CD8-positive, alpha-beta memory T cell (primary cell): ENCODE measurements at regions not wholly inside any gene's neighbourhood (a gene's known extent, or its start where the extent isn't known, plus 50 kb on each side); places are given as distances from the start of the nearest gene placed in this dataset.
"Not testable (repeated sequence)": the region's sequence is repeated elsewhere in the genome, so short reads cannot be mapped to it uniquely, and the experiment has no call there.

Experiments
- CTCF ChIA-PET: fragments of 350-600 bp; sonication (Branson Sonifier 250); formaldehyde crosslinking; loops from one replicate; lab custom pipeline; 2021; ENCODE audit warnings: antibody characterized with exemption; lab: Charles Lee
- POLR2A ChIA-PET: fragments of 350-600 bp; sonication (Branson Sonifier 250); formaldehyde crosslinking; loops from one replicate; lab custom pipeline; 2021; ENCODE audit warnings: antibody characterized with exemption; lab: Charles Lee
- DNase-seq, 5 donors: peaks; one replicate each; pipeline versions ENCODE4 v3.0.0 to v3.0.0-alpha.2; 2020 to 2022; ENCODE audit warnings: mixed read lengths in 1 of 5
- H3K27ac ChIP-seq: one replicate; pipeline ENCODE4 v1.7.0; 2013; ENCODE audit warnings: low read depth, mild to moderate bottlenecking, low read length, moderate library complexity
- H3K27me3 ChIP-seq: 2 replicates; pipeline ENCODE4 v1.7.0; 2013; ENCODE audit warnings: low read length, mild to moderate bottlenecking; ENCODE audit not compliant: insufficient read depth, poor library complexity, severe bottlenecking
- H3K36me3 ChIP-seq: 2 replicates; pipeline ENCODE4 v1.7.0; 2013; ENCODE audit warnings: mild to moderate bottlenecking, low read length, moderate library complexity; ENCODE audit not compliant: insufficient read depth
- H3K4me1 ChIP-seq: 2 replicates; pipeline ENCODE4 v1.7.0; 2013; ENCODE audit warnings: mild to moderate bottlenecking, low read length, moderate library complexity; ENCODE audit not compliant: insufficient read depth
- H3K4me3 ChIP-seq: 2 replicates; pipeline ENCODE4 v1.7.0; 2013; ENCODE audit warnings: mild to moderate bottlenecking, low read length
- H3K9me3 ChIP-seq: 2 replicates; pipeline ENCODE4 v1.7.0; 2013; ENCODE audit warnings: mild to moderate bottlenecking, low read length
- H3K27ac Mint-ChIP-seq, 8 donors: one replicate each; pipeline ENCODE4 v1.8.0; 2020 to 2021; ENCODE audit warnings: mixed read lengths in 8 of 8, mild to moderate bottlenecking in 6 of 8, inconsistent platforms in 3 of 8, moderate library complexity in 3 of 8
- H3K27me3 Mint-ChIP-seq, 2 donors: one replicate each; pipeline ENCODE4 v1.8.0; 2020 to 2021; ENCODE audit warnings: mixed read lengths in 2 of 2, mild to moderate bottlenecking in 1 of 2, moderate library complexity in 1 of 2
- H3K36me3 Mint-ChIP-seq, 3 donors: one replicate each; pipeline ENCODE4 v1.8.0; 2020 to 2021; ENCODE audit warnings: mixed read lengths in 3 of 3, inconsistent platforms in 1 of 3, mild to moderate bottlenecking in 1 of 3
- H3K4me1 Mint-ChIP-seq, 3 donors: one replicate each; pipeline ENCODE4 v1.8.0; 2020 to 2021; ENCODE audit warnings: mixed read lengths in 3 of 3, inconsistent platforms in 1 of 3, mild to moderate bottlenecking in 1 of 3
- H3K4me3 Mint-ChIP-seq, 7 donors: one replicate each; pipeline ENCODE4 v1.8.0; 2020 to 2021; ENCODE audit warnings: mixed read lengths in 7 of 7, mild to moderate bottlenecking in 6 of 7, moderate library complexity in 4 of 7, inconsistent platforms in 2 of 7
- H3K9me3 Mint-ChIP-seq, 5 donors: one replicate each; pipeline ENCODE4 v1.8.0; 2020 to 2022; ENCODE audit warnings: mixed read lengths in 5 of 5, mild to moderate bottlenecking in 3 of 5, moderate library complexity in 2 of 5, inconsistent platforms in 1 of 5

GRCh38 chr4:163251204-163251603 is 81.2 kb downstream of the NPY1R start:
- no peaks in the 10 kb centered on the region for H3K36me3 ChIP-seq
- no peaks in the 10 kb centered on the region for H3K9me3 ChIP-seq
- Mint-ChIP-seq H3K4me3 (no peak overlapping the region), H3K9me3 (no peaks in the 10 kb centered on the region), H3K27me3 (peaks cover 0 to 7% of the 10 kb centered on the region in 2 donors), H3K27ac (no peak overlapping the region), H3K36me3 (no peaks in the 10 kb centered on the region), H3K4me1 (no peaks in the 10 kb centered on the region)
- CTCF ChIA-PET = no interaction called here
- peaks cover 3% of the 10 kb centered on the region for H3K27me3 ChIP-seq
- POLR2A ChIA-PET = no interaction called here
- no peak for DNase-seq
- no peak overlapping the region for H3K4me3 ChIP-seq
- no peaks in the 10 kb centered on the region for H3K4me1 ChIP-seq
- H3K27ac ChIP-seq = no peak overlapping the region

- Histone ChIP-seq H3K9me3 (no peaks in the 10 kb centered on the region), H3K4me3 (no peak overlapping the region), H3K27ac (no peak overlapping the region), H3K36me3 (no peaks in the 10 kb centered on the region), H3K4me1 (no peaks in the 10 kb centered on the region), H3K27me3 (no peaks in the 10 kb centered on the region)
- no peaks in the 10 kb centered on the region for H3K9me3 Mint-ChIP-seq
- no peaks in the 10 kb centered on the region for H3K4me1 Mint-ChIP-seq
- no peak overlapping the region for H3K4me3 Mint-ChIP-seq
- no peak overlapping the region for H3K27ac Mint-ChIP-seq
- H3K27me3 Mint-ChIP-seq = peaks cover 0 to 15% of the 10 kb centered on the region in 2 donors
- ChIA-PET CTCF (no interaction called here), POLR2A (no interaction called here)
- no peak for DNase-seq
- no peaks in the 10 kb centered on the region for H3K36me3 Mint-ChIP-seq
These were observed 82.4 kb upstream of the NAF1 start for GRCh38 chr4:163249042-163249441.

- no peaks in the 10 kb centered on the region for H3K9me3 ChIP-seq
- ChIA-PET POLR2A (no interaction called here), CTCF (no interaction called here)
- H3K27me3 Mint-ChIP-seq = peaks cover 0 to 25% of the 10 kb centered on the region in 2 donors
- no peaks in the 10 kb centered on the region for H3K9me3 Mint-ChIP-seq
- no peak overlapping the region for H3K4me3 ChIP-seq
- H3K27ac ChIP-seq = no peak overlapping the region
- no peak for DNase-seq
- H3K27ac Mint-ChIP-seq = no peak overlapping the region
- H3K4me1 ChIP-seq = no peaks in the 10 kb centered on the region
- H3K4me1 Mint-ChIP-seq = no peaks in the 10 kb centered on the region
- no peaks in the 10 kb centered on the region for H3K36me3 Mint-ChIP-seq
- no peaks in the 10 kb centered on the region for H3K36me3 ChIP-seq
- H3K27me3 ChIP-seq = no peaks in the 10 kb centered on the region
- H3K4me3 Mint-ChIP-seq = no peak overlapping the region
These were observed 78.5 kb upstream of the NAF1 start for GRCh38 chr4:163245044-163245728.

- H3K36me3 Mint-ChIP-seq = no peaks in the 10 kb centered on the region
- no peak overlapping the region for H3K4me3 ChIP-seq
- ChIA-PET POLR2A (no interaction called here), CTCF (no interaction called here)
- no peaks in the 10 kb centered on the region for H3K27me3 ChIP-seq
- no peak overlapping the region for H3K4me3 Mint-ChIP-seq
- H3K4me1 ChIP-seq = no peaks in the 10 kb centered on the region
- H3K27me3 Mint-ChIP-seq = peaks cover 0 to 25% of the 10 kb centered on the region in 2 donors
- no peaks in the 10 kb centered on the region for H3K9me3 Mint-ChIP-seq
- no peaks in the 10 kb centered on the region for H3K4me1 Mint-ChIP-seq
- no peak for DNase-seq
- H3K27ac Mint-ChIP-seq = no peak overlapping the region
- H3K27ac ChIP-seq = no peak overlapping the region
- no peaks in the 10 kb centered on the region for H3K9me3 ChIP-seq
- H3K36me3 ChIP-seq = no peaks in the 10 kb centered on the region
These were observed 76.7 kb upstream of the NAF1 start for GRCh38 chr4:163243297-163243981.

GRCh38 chr4:163237856-163238255 is 71.2 kb upstream of the NAF1 start:
- no peaks in the 10 kb centered on the region for H3K36me3 Mint-ChIP-seq
- H3K27ac Mint-ChIP-seq = no peak overlapping the region
- Histone ChIP-seq H3K4me3 (no peak overlapping the region), H3K27ac (no peak overlapping the region), H3K4me1 (no peaks in the 10 kb centered on the region), H3K9me3 (no peaks in the 10 kb centered on the region), H3K36me3 (no peaks in the 10 kb centered on the region), H3K27me3 (no peaks in the 10 kb centered on the region)
- no peaks in the 10 kb centered on the region for H3K4me1 Mint-ChIP-seq
- no peak overlapping the region for H3K4me3 Mint-ChIP-seq
- peaks cover 3 to 12% (median 10%) of the 10 kb centered on the region in 5 donors for H3K9me3 Mint-ChIP-seq
- ChIA-PET CTCF (no interaction called here), POLR2A (no interaction called here)
- peaks cover 1 to 5% of the 10 kb centered on the region in 2 donors for H3K27me3 Mint-ChIP-seq
- DNase-seq = no peak

- H3K27ac ChIP-seq, H3K36me3 Mint-ChIP-seq, H3K4me3 Mint-ChIP-seq, DNase-seq, POLR2A ChIA-PET, H3K27ac Mint-ChIP-seq, H3K9me3 ChIP-seq, H3K4me3 ChIP-seq, H3K4me1 Mint-ChIP-seq, H3K27me3 Mint-ChIP-seq, CTCF ChIA-PET, H3K4me1 ChIP-seq, H3K27me3 ChIP-seq, H3K36me3 ChIP-seq: not testable (repeated sequence)
- H3K9me3 Mint-ChIP-seq = peaks cover 3 to 12% (median 10%) of the 10 kb centered on the region in 5 donors
These were observed 69.7 kb upstream of the NAF1 start for GRCh38 chr4:163236389-163236788.

- no peaks in the 10 kb centered on the region for H3K9me3 ChIP-seq
- ChIA-PET POLR2A (no interaction called here), CTCF (no interaction called here)
- no peak overlapping the region for H3K4me3 ChIP-seq
- H3K9me3 Mint-ChIP-seq = peaks cover 3 to 12% (median 11%) of the 10 kb centered on the region in 5 donors
- no peaks in the 10 kb centered on the region for H3K36me3 Mint-ChIP-seq
- peaks cover 0 to 2% of the 10 kb centered on the region in 2 donors for H3K27me3 Mint-ChIP-seq
- H3K4me3 Mint-ChIP-seq = no peak overlapping the region
- no peak overlapping the region for H3K27ac ChIP-seq
- DNase-seq = no peak
- no peaks in the 10 kb centered on the region for H3K36me3 ChIP-seq
- H3K4me1 Mint-ChIP-seq = no peaks in the 10 kb centered on the region
- H3K27me3 ChIP-seq = no peaks in the 10 kb centered on the region
- no peaks in the 10 kb centered on the region for H3K4me1 ChIP-seq
- no peak overlapping the region for H3K27ac Mint-ChIP-seq
These were observed 66.6 kb upstream of the NAF1 start for GRCh38 chr4:163233321-163233720.

GRCh38 chr4:163228648-163229047 is 62.0 kb upstream of the NAF1 start:
- peaks cover 0 to 4% of the 10 kb centered on the region in 2 donors for H3K27me3 Mint-ChIP-seq
- H3K27ac Mint-ChIP-seq = no peak overlapping the region
- no peaks in the 10 kb centered on the region for H3K9me3 ChIP-seq
- no peak overlapping the region for H3K4me3 ChIP-seq
- no peaks in the 10 kb centered on the region for H3K27me3 ChIP-seq
- H3K36me3 ChIP-seq = no peaks in the 10 kb centered on the region
- H3K4me3 Mint-ChIP-seq = no peak overlapping the region
- CTCF ChIA-PET = no interaction called here
- H3K4me1 ChIP-seq = no peaks in the 10 kb centered on the region
- H3K9me3 Mint-ChIP-seq = peaks cover 3 to 4% (median 3%) of the 10 kb centered on the region in 5 donors
- POLR2A ChIA-PET = no interaction called here
- H3K27ac ChIP-seq = no peak overlapping the region
- no peaks in the 10 kb centered on the region for H3K36me3 Mint-ChIP-seq
- DNase-seq = no peak
- no peaks in the 10 kb centered on the region for H3K4me1 Mint-ChIP-seq
